ENCODE measurements at regions not wholly inside any gene's neighbourhood (a gene's known extent, or its start where the extent isn't known, plus 50 kb on each side); places are given as distances from the start of the nearest gene placed in this dataset.
"Not testable (repeated sequence)": the region's sequence is repeated elsewhere in the genome, so short reads cannot be mapped to it uniquely, and the experiment has no call there.

GRCh38 chrX:3882553-3882920, 169.1 kb upstream of the PRKX start:
- DNase-seq = not testable (repeated sequence)

- DNase-seq = not testable (repeated sequence)
These were observed 168.6 kb upstream of the PRKX start for GRCh38 chrX:3881898-3882552.

GRCh38 chrX:3881255-3881895, 167.9 kb upstream of the PRKX start:
- DNase-seq = not testable (repeated sequence)

- not testable (repeated sequence) for DNase-seq
These were observed 162.9 kb upstream of the PRKX start for GRCh38 chrX:3876393-3876792.

GRCh38 chrX:3875638-3876037, 162.2 kb upstream of the PRKX start:
- DNase-seq = not testable (repeated sequence)

GRCh38 chrX:3872226-3872879, 158.9 kb upstream of the PRKX start:
- not testable (repeated sequence) for DNase-seq

GRCh38 chrX:3867067-3867831, 153.8 kb upstream of the PRKX start:
- DNase-seq = not testable (repeated sequence)

GRCh38 chrX:3858332-3858731, 144.9 kb upstream of the PRKX start:
- not testable (repeated sequence) for DNase-seq

GRCh38 chrX:3843522-3844145, 130.2 kb upstream of the PRKX start:
- DNase-seq = not testable (repeated sequence)

- DNase-seq = not testable (repeated sequence)
These were observed 129.5 kb upstream of the PRKX start for GRCh38 chrX:3842822-3843521.

- DNase-seq = not testable (repeated sequence)
These were observed 125.3 kb upstream of the PRKX start for GRCh38 chrX:3838754-3839153.

- DNase-seq = not testable (repeated sequence)
These were observed 124.7 kb upstream of the PRKX start for GRCh38 chrX:3837958-3838643.

- not testable (repeated sequence) for DNase-seq
These were observed 123.8 kb upstream of the PRKX start for GRCh38 chrX:3837211-3837610.

- not testable (repeated sequence) for DNase-seq
These were observed 120.5 kb upstream of the PRKX start for GRCh38 chrX:3833761-3834542.

GRCh38 chrX:3830020-3830419, 116.6 kb upstream of the PRKX start:
- not testable (repeated sequence) for DNase-seq

GRCh38 chrX:3829041-3829531, 115.6 kb upstream of the PRKX start:
- not testable (repeated sequence) for DNase-seq

- not testable (repeated sequence) for DNase-seq
These were observed 115.1 kb upstream of the PRKX start for GRCh38 chrX:3828378-3829040.

- DNase-seq = not testable (repeated sequence)
These were observed 110.6 kb upstream of the PRKX start for GRCh38 chrX:3824008-3824407.

GRCh38 chrX:3820167-3820566, 106.7 kb upstream of the PRKX start:
- DNase-seq = no peak

GRCh38 chrX:3817480-3817879, 104.0 kb upstream of the PRKX start:
- DNase-seq = not testable (repeated sequence)
